WTC11 (cell line): ENCODE measurements at regions not wholly inside any gene's neighbourhood (a gene's known extent, or its start where the extent isn't known, plus 50 kb on each side); places are given as distances from the start of the nearest gene placed in this dataset.

Experiments
- ATAC-seq: fragments of 200-7000 bp; cut with Tn5 transposase; 2 replicates; pipeline ENCODE4 v1.10.0; 2021; ENCODE audit warnings: mild to moderate bottlenecking, moderate library complexity
- CTCF ChIA-PET: fragments of 300-600 bp; sonication (Branson Sonifier 250); formaldehyde crosslinking; loops from one replicate; lab custom pipeline; 2021; ENCODE audit warnings: antibody characterized with exemption; lab: Charles Lee
- POLR2A ChIA-PET: fragments of 350-600 bp; sonication (Branson Sonifier 250); formaldehyde crosslinking; loops from one replicate; lab custom pipeline; 2021; ENCODE audit warnings: antibody characterized with exemption; lab: Charles Lee
- DNase-seq: peaks from one replicate; pipeline ENCODE4 v3.0.0; 2021; ENCODE audit warnings: low spot score
- H3K27ac Mint-ChIP-seq: 2 replicates; pipeline ENCODE4 v1.8.0; 2021; ENCODE audit warnings: mixed read lengths
- H3K27me3 Mint-ChIP-seq: 2 replicates; pipeline ENCODE4 v1.8.0; 2021; ENCODE audit warnings: low read depth, mild to moderate bottlenecking, moderate library complexity, mixed read lengths
- H3K36me3 Mint-ChIP-seq: 2 replicates; pipeline ENCODE4 v1.8.0; 2021; ENCODE audit warnings: mixed read lengths
- H3K4me1 Mint-ChIP-seq: 2 replicates; pipeline ENCODE4 v1.8.0; 2022; ENCODE audit warnings: mixed read lengths
- H3K4me3 Mint-ChIP-seq: 2 replicates; pipeline ENCODE4 v1.8.0; 2021; ENCODE audit warnings: mild to moderate bottlenecking, moderate library complexity, mixed read lengths
- H3K9me3 Mint-ChIP-seq: 2 replicates; pipeline ENCODE4 v1.8.0; 2021; ENCODE audit warnings: mixed read lengths
- ATF1 ChIP-seq: sonication (generic); formaldehyde crosslinking; IDR thresholded peaks from 2 replicates; pipeline ENCODE4 v1.8.1; 2023; ENCODE audit warnings: mild to moderate bottlenecking, moderate library complexity, missing genetic modification reagents
- FOXJ3 ChIP-seq: sonication (generic); formaldehyde crosslinking; IDR thresholded peaks from 2 replicates; pipeline ENCODE4 v1.9.0; 2021; ENCODE audit warnings: missing genetic modification reagents, mild to moderate bottlenecking, borderline replicate concordance
- FOXK1 ChIP-seq: sonication (generic); formaldehyde crosslinking; IDR thresholded peaks from 2 replicates; pipeline ENCODE4 v1.8.0; 2022; ENCODE audit warnings: mild to moderate bottlenecking, moderate library complexity, missing genetic modification reagents
- GRHL2 ChIP-seq: fragments of 250-450 bp; sonication (Bioruptor Pico); IDR thresholded peaks from 2 replicates; pipeline ENCODE4 v1.8.0; 2022; ENCODE audit warnings: mild to moderate bottlenecking, moderate library complexity; ENCODE audit not compliant: insufficient replicate concordance, severe bottlenecking
- MYBL2 ChIP-seq: sonication (generic); formaldehyde crosslinking; IDR thresholded peaks from 2 replicates; pipeline ENCODE4 v1.8.1; 2023; ENCODE audit warnings: mild to moderate bottlenecking, moderate library complexity, missing genetic modification reagents
- NFATC4 ChIP-seq: fragments of 250-450 bp; sonication (Bioruptor Pico); IDR thresholded peaks from 2 replicates; pipeline ENCODE4 v1.9.0; 2021; ENCODE audit warnings: mild to moderate bottlenecking
- NFYB ChIP-seq: sonication (generic); formaldehyde crosslinking; conservative IDR thresholded peaks from 2 replicates; pipeline ENCODE4 v1.8.0; 2022; ENCODE audit warnings: low read depth, missing genetic modification reagents
- OVOL2 ChIP-seq: fragments of 250-450 bp; sonication (Bioruptor Pico); IDR thresholded peaks from 2 replicates; pipeline ENCODE4 v1.9.0; 2021; ENCODE audit warnings: mild to moderate bottlenecking, borderline replicate concordance
- SMAD4 ChIP-seq: sonication (generic); formaldehyde crosslinking; IDR thresholded peaks from 2 replicates; pipeline ENCODE4 v1.8.0; 2022; ENCODE audit warnings: mild to moderate bottlenecking, missing genetic modification reagents
- SOX15 ChIP-seq: fragments of 250-450 bp; sonication (Bioruptor Pico); IDR thresholded peaks from 2 replicates; pipeline ENCODE4 v1.9.0; 2021; ENCODE audit warnings: mild to moderate bottlenecking
- ZBTB21 ChIP-seq: sonication (generic); formaldehyde crosslinking; IDR thresholded peaks from 2 replicates; pipeline ENCODE4 v1.8.1; 2023; ENCODE audit warnings: mild to moderate bottlenecking, missing genetic modification reagents, borderline replicate concordance
- ZNF281 ChIP-seq: sonication (generic); formaldehyde crosslinking; IDR thresholded peaks from 2 replicates; pipeline ENCODE4 v1.8.0; 2023; ENCODE audit warnings: mild to moderate bottlenecking, missing genetic modification reagents
- ZNF671 ChIP-seq: fragments of 250-450 bp; sonication (Bioruptor Pico); IDR thresholded peaks from 2 replicates; pipeline ENCODE4 v1.8.0; 2021; ENCODE audit warnings: mild to moderate bottlenecking
- TF ChIP-seq, protein P1 (sequence below): sonication (generic); formaldehyde crosslinking; IDR thresholded peaks from 2 replicates; pipeline ENCODE4 v1.8.1; 2022; ENCODE audit warnings: mild to moderate bottlenecking, moderate library complexity, missing genetic modification reagents
- TF ChIP-seq, protein P2 (sequence below): sonication (generic); formaldehyde crosslinking; IDR thresholded peaks from 2 replicates; pipeline ENCODE4 v1.8.1; 2023; ENCODE audit warnings: mild to moderate bottlenecking, missing genetic modification reagents, moderate library complexity
- TF ChIP-seq, protein P3 (sequence below): sonication (generic); formaldehyde crosslinking; IDR thresholded peaks from 2 replicates; pipeline ENCODE4 v1.8.0; 2023; ENCODE audit warnings: missing genetic modification reagents
- TF ChIP-seq, protein P4 (sequence below): sonication (generic); formaldehyde crosslinking; IDR thresholded peaks from 2 replicates; pipeline ENCODE4 v1.8.1; 2022; ENCODE audit warnings: missing genetic modification reagents, borderline replicate concordance

- TF ChIP-seq, protein P1, sequence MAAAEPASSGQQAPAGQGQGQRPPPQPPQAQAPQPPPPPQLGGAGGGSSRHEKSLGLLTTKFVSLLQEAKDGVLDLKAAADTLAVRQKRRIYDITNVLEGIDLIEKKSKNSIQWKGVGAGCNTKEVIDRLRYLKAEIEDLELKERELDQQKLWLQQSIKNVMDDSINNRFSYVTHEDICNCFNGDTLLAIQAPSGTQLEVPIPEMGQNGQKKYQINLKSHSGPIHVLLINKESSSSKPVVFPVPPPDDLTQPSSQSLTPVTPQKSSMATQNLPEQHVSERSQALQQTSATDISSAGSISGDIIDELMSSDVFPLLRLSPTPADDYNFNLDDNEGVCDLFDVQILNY (CRISPR knock-in tag): no peak
Observed at GRCh38 chr4:125039550-125039949, 275.2 kb upstream of the FAT4 start (continued).

GRCh38 chr4:125022855-125023501 is 291.8 kb upstream of the FAT4 start:
- peaks cover 53% of the 10 kb centered on the region for H3K9me3 Mint-ChIP-seq
- H3K4me1 Mint-ChIP-seq: peaks cover 28% of the 10 kb centered on the region
- no peaks in the 10 kb centered on the region for H3K27me3 Mint-ChIP-seq
- ATAC-seq: no peak
- ChIA-PET POLR2A (no interaction called here), CTCF (no interaction called here)
- H3K27ac Mint-ChIP-seq: no peak overlapping the region
- peaks cover 38% of the 10 kb centered on the region for H3K36me3 Mint-ChIP-seq
- no peak overlapping the region for H3K4me3 Mint-ChIP-seq
- DNase-seq: no peak
- TF ChIP-seq FOXK1 (no peak), ATF1 (CRISPR knock-in tag) (no peak), NFYB (no peak), MYBL2 (CRISPR knock-in tag) (no peak), NFATC4 (CRISPR knock-in tag) (no peak), ZNF281 (no peak)
- TF ChIP-seq, protein P2, sequence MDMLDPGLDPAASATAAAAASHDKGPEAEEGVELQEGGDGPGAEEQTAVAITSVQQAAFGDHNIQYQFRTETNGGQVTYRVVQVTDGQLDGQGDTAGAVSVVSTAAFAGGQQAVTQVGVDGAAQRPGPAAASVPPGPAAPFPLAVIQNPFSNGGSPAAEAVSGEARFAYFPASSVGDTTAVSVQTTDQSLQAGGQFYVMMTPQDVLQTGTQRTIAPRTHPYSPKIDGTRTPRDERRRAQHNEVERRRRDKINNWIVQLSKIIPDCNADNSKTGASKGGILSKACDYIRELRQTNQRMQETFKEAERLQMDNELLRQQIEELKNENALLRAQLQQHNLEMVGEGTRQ (CRISPR knock-in tag): no peak
- TF ChIP-seq, protein P3, sequence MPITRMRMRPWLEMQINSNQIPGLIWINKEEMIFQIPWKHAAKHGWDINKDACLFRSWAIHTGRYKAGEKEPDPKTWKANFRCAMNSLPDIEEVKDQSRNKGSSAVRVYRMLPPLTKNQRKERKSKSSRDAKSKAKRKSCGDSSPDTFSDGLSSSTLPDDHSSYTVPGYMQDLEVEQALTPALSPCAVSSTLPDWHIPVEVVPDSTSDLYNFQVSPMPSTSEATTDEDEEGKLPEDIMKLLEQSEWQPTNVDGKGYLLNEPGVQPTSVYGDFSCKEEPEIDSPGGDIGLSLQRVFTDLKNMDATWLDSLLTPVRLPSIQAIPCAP (CRISPR knock-in tag): no peak

- no peak for DNase-seq
- CTCF ChIA-PET: no interaction called here
- peaks cover 28% of the 10 kb centered on the region for H3K4me1 Mint-ChIP-seq
Observed at GRCh38 chr4:125021189-125021588, 293.6 kb upstream of the FAT4 start.

More at GRCh38 chr4:125021189-125021588, 293.6 kb upstream of the FAT4 start:
- Mint-ChIP-seq H3K27ac (peak overlapping the region; percentile 31), H3K9me3 (peaks cover 50% of the 10 kb centered on the region), H3K4me3 (no peak overlapping the region), H3K36me3 (peaks cover 30% of the 10 kb centered on the region)
- peak; percentile 67 for ATAC-seq
- POLR2A ChIA-PET: no interaction called here
- TF ChIP-seq SOX15 (CRISPR knock-in tag) (no peak), OVOL2 (no peak), ZNF671 (no peak), NFATC4 (CRISPR knock-in tag) (no peak), ZBTB21 (CRISPR knock-in tag) (no peak), FOXJ3 (CRISPR knock-in tag) (no peak), GRHL2 (CRISPR knock-in tag) (no peak), MYBL2 (CRISPR knock-in tag) (no peak), SMAD4 (CRISPR knock-in tag) (no peak)
- TF ChIP-seq, protein P1 (CRISPR knock-in tag): no peak
- TF ChIP-seq, protein P4, sequence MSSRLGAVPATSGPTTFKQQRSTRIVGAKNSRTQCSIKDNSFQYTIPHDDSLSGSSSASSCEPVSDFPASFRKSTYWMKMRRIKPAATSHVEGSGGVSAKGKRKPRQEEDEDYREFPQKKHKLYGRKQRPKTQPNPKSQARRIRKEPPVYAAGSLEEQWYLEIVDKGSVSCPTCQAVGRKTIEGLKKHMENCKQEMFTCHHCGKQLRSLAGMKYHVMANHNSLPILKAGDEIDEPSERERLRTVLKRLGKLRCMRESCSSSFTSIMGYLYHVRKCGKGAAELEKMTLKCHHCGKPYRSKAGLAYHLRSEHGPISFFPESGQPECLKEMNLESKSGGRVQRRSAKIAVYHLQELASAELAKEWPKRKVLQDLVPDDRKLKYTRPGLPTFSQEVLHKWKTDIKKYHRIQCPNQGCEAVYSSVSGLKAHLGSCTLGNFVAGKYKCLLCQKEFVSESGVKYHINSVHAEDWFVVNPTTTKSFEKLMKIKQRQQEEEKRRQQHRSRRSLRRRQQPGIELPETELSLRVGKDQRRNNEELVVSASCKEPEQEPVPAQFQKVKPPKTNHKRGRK (CRISPR knock-in tag): no peak
- TF ChIP-seq, all 79 proteins: peak for 0
- H3K27me3 Mint-ChIP-seq: no peaks in the 10 kb centered on the region
